AG04450 (cell line): ENCODE measurements at regions not wholly inside any gene's neighbourhood (a gene's known extent, or its start where the extent isn't known, plus 50 kb on each side); places are given as distances from the start of the nearest gene placed in this dataset.

Experiments used
- CTCF ChIA-PET: fragments of 300-600, 350-600 bp; formaldehyde crosslinking; extraction: SDS; loops from one replicate; lab custom pipeline; 2022; ENCODE audit warnings: antibody characterized with exemption, inconsistent platforms; lab: Charles Lee
- POLR2A ChIA-PET: fragments of 350-600 bp; formaldehyde crosslinking; extraction: SDS; loops from one replicate; lab custom pipeline; 2021; ENCODE audit warnings: antibody characterized with exemption, inconsistent platforms; lab: Yijun Ruan, JAX
- DNase-seq: peaks from one replicate; pipeline ENCODE4 v3.0.0-alpha.2; 2011; ENCODE audit warnings: low read depth, low spot score
- H3K27ac ChIP-seq: one replicate; pipeline ENCODE4 v1.5.1; 2012; ENCODE audit warnings: low read depth, low read length, control low read depth
- H3K27me3 ChIP-seq: one replicate; pipeline ENCODE4 v1.6.0; 2012; ENCODE audit warnings: low read length; ENCODE audit not compliant: control insufficient read depth, insufficient read depth
- H3K4me3 ChIP-seq: 2 replicates; pipeline ENCODE4 v1.5.1; 2011; ENCODE audit warnings: mild to moderate bottlenecking, low read depth, low read length, control low read depth
- H3K9me3 ChIP-seq: 2 replicates; pipeline ENCODE4 v1.5.1; 2012; ENCODE audit warnings: low read length; ENCODE audit not compliant: control insufficient read depth, insufficient read depth
- CTCF ChIP-seq: IDR thresholded peaks from 2 replicates; pipeline ENCODE4 v1.5.1; 2011; ENCODE audit warnings: low read depth, low read length, control low read depth, inconsistent platforms

DNA sequence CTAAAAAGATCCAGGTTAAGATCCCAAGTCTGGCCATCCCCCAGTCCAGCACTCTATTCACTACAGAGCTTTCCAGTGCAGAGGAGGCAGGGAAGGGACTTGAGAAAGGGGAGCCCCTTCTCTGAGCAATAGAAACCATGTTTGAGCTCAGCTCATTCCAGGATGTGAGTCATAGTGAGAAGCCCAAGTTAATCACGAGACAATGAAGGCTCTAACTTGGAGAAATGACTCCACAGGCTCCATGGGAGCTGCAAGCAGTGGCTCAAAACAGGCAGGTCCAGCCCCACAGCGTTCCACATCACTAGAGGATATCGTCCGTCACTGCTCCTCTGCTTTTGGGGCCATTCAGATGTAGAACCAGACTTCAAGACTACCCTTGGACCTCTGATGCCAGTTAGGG is 59.1 kb downstream of the CAMK2N1 start:
- peaks cover 6% of the 10 kb centered on the region; the same call in 1 of the 2 replicates for H3K9me3 ChIP-seq
- H3K27me3 ChIP-seq = no peaks in the 10 kb centered on the region
- H3K27ac ChIP-seq = peak overlapping the region; percentile 93
- ChIA-PET CTCF (interaction anchor here (1.1 to 1.8 kb wide), 2 partner anchors 210 to 214 kb away, joined by 3 to 25 read pairs; no protein-coding TSS in a partner anchor), POLR2A (interaction anchor here (1.1 kb wide), 1 partner anchor 12 kb away, joined by 3 read pairs; no protein-coding TSS in a partner anchor)
- peak; percentile 76 for DNase-seq
- no peak overlapping the region for H3K4me3 ChIP-seq
- TF ChIP-seq CTCF = no peak

GRCh38 chr1:20426371-20426770 is 59.6 kb downstream of the CAMK2N1 start:
- ChIA-PET POLR2A (interaction anchor here (1.1 kb wide), 1 partner anchor 13 kb away, joined by 3 read pairs; no protein-coding TSS in a partner anchor), CTCF (interaction anchor here (1.1 to 1.8 kb wide), 2 partner anchors 209 to 214 kb away, joined by 3 to 25 read pairs; no protein-coding TSS in a partner anchor)
- Histone ChIP-seq H3K27ac (peak overlapping the region; percentile 93), H3K9me3 (peaks cover 7% of the 10 kb centered on the region; the same call in 1 of the 2 replicates), H3K4me3 (no peak overlapping the region), H3K27me3 (no peaks in the 10 kb centered on the region)
- no peak for TF ChIP-seq CTCF
- no peak for DNase-seq

GRCh38 chr1:20425622-20426021 is 60.4 kb downstream of the CAMK2N1 start:
- ChIA-PET POLR2A (no interaction called here), CTCF (interaction anchor here (1.8 kb wide), 1 partner anchor 213 kb away, joined by 25 read pairs; no protein-coding TSS in a partner anchor)
- Histone ChIP-seq H3K27me3 (no peaks in the 10 kb centered on the region), H3K9me3 (peaks cover 7% of the 10 kb centered on the region; the same call in 1 of the 2 replicates), H3K27ac (no peak overlapping the region), H3K4me3 (no peak overlapping the region)
- TF ChIP-seq CTCF = no peak
- DNase-seq = no peak

GRCh38 chr1:20423169-20423795 is 62.7 kb downstream of the CAMK2N1 start:
- Histone ChIP-seq H3K27me3 (no peaks in the 10 kb centered on the region), H3K27ac (no peak overlapping the region), H3K9me3 (peaks cover 7% of the 10 kb centered on the region; the same call in 1 of the 2 replicates), H3K4me3 (no peak overlapping the region)
- POLR2A ChIA-PET = no interaction called here
- no peak for DNase-seq
- CTCF ChIA-PET = interaction anchor here (0.7 to 1.5 kb wide), 3 partner anchors 210 to 362 kb away, joined by 3 to 8 read pairs (median 3); no protein-coding TSS in a partner anchor
- TF ChIP-seq CTCF = no peak

- ChIA-PET CTCF (no interaction called here), POLR2A (no interaction called here)
- no peak for DNase-seq
- Histone ChIP-seq H3K27me3 (no peaks in the 10 kb centered on the region), H3K9me3 (peaks cover 7% of the 10 kb centered on the region; the same call in 1 of the 2 replicates), H3K4me3 (no peak overlapping the region), H3K27ac (no peak overlapping the region)
- no peak for TF ChIP-seq CTCF
Observed at GRCh38 chr1:20421441-20421840, 64.6 kb downstream of the CAMK2N1 start.
